GM12875 (cell line): ENCODE measurements at regions not wholly inside any gene's neighbourhood (a gene's known extent, or its start where the extent isn't known, plus 50 kb on each side); places are given as distances from the start of the nearest gene placed in this dataset.

Experiments
- H3K4me3 ChIP-seq: one replicate; pipeline ENCODE4 v1.5.1; 2011; ENCODE audit warnings: low read depth, low read length, control low read depth
- CTCF ChIP-seq: IDR thresholded peaks from 2 replicates; pipeline ENCODE4 v1.5.1; 2011; ENCODE audit warnings: low read depth, mild to moderate bottlenecking, control low read depth, inconsistent platforms, low read length, moderate library complexity, borderline replicate concordance; ENCODE audit not compliant: insufficient read depth

GRCh38 chr10:113463083-113463482 lies 89.8 kb upstream of the HABP2 start:
- no peak for TF ChIP-seq CTCF
- H3K4me3 ChIP-seq = no peak overlapping the region

- no peak for TF ChIP-seq CTCF
- no peak overlapping the region for H3K4me3 ChIP-seq
Observed at GRCh38 chr10:113463777-113464176, 89.1 kb upstream of the HABP2 start.

- TF ChIP-seq CTCF = no peak
- H3K4me3 ChIP-seq = no peak overlapping the region
Observed at GRCh38 chr10:113469796-113470195, 83.1 kb upstream of the HABP2 start.

- H3K4me3 ChIP-seq = no peak overlapping the region
- TF ChIP-seq CTCF = no peak
Observed at GRCh38 chr10:113470372-113471240, 82.2 kb upstream of the HABP2 start.

- no peak for TF ChIP-seq CTCF
Observed at GRCh38 chr10:113471241-113471996, 81.4 kb upstream of the HABP2 start.

GRCh38 chr10:113473011-113473410 lies 79.8 kb upstream of the HABP2 start:
- no peak overlapping the region for H3K4me3 ChIP-seq
- TF ChIP-seq CTCF = no peak

More at GRCh38 chr10:113471241-113471996, 81.4 kb upstream of the HABP2 start:
- H3K4me3 ChIP-seq = no peak overlapping the region
